ENCODE measurements at regions not wholly inside any gene's neighbourhood (a gene's known extent, or its start where the extent isn't known, plus 50 kb on each side); places are given as distances from the start of the nearest gene placed in this dataset.
"Not testable (repeated sequence)": the region's sequence is repeated elsewhere in the genome, so short reads cannot be mapped to it uniquely, and the experiment has no call there.

DNA sequence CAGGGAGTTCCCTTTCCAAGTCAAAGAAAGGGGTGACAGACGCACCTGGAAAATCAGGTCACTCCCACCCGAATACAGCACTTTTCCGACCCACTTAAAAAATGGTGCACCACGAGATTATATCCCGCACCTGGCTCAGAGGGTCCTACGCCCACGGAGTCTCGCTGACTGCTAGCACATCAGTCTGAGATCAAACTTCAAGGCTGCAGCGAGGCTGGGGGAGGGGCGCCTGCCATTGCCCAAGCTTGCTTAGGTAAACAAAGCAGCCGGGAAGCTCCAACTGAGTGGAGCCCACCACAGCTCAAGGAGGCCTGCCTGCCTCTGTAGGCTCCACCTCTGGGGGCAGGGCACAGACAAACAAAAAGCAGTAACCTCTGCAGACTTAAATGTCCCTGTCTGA, 277.8 kb upstream of the ARHGAP42 start:
- DNase-seq = peak; percentile 2
- not testable (repeated sequence) for H3K4me1 Mint-ChIP-seq; H3K27ac Mint-ChIP-seq; H3K4me3 Mint-ChIP-seq; H3K27me3 Mint-ChIP-seq (ENCODE audit: low read depth, poor library complexity)
- Mint-ChIP-seq H3K9me3 (peaks cover 55% of the 10 kb centered on the region), H3K36me3 (ENCODE audit: low read depth) (peaks cover 11% of the 10 kb centered on the region)

DNA sequence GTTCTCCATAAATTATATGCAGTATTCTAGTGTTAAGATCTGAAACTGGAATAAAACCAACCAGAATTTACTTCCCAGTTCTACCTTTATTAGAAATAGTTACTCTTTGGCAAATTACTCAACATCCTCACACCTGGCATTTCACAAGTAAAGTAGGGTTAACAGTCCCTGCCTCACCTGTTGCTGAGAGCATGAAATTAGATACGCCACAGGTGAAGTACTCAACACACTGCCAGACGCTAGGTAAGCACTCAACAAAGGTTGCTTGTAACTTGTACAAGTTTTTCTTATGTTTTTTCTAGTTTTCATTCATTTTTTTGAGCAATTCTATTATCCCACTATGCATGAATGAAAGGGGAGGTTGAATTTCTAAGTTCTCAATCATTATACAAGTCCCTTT, 267.6 kb upstream of the ARHGAP42 start:
- H3K4me3 Mint-ChIP-seq = no peak overlapping the region
- no peak overlapping the region for H3K27ac Mint-ChIP-seq
- DNase-seq = no peak
- TF ChIP-seq, protein P1, sequence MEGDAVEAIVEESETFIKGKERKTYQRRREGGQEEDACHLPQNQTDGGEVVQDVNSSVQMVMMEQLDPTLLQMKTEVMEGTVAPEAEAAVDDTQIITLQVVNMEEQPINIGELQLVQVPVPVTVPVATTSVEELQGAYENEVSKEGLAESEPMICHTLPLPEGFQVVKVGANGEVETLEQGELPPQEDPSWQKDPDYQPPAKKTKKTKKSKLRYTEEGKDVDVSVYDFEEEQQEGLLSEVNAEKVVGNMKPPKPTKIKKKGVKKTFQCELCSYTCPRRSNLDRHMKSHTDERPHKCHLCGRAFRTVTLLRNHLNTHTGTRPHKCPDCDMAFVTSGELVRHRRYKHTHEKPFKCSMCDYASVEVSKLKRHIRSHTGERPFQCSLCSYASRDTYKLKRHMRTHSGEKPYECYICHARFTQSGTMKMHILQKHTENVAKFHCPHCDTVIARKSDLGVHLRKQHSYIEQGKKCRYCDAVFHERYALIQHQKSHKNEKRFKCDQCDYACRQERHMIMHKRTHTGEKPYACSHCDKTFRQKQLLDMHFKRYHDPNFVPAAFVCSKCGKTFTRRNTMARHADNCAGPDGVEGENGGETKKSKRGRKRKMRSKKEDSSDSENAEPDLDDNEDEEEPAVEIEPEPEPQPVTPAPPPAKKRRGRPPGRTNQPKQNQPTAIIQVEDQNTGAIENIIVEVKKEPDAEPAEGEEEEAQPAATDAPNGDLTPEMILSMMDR (IDR thresholded peaks at IDR 0.05) = no peak
- no peaks in the 10 kb centered on the region for H3K4me1 Mint-ChIP-seq
- peaks cover 31% of the 10 kb centered on the region for H3K9me3 Mint-ChIP-seq
- H3K27me3 Mint-ChIP-seq (ENCODE audit: low read depth, poor library complexity) = no peaks in the 10 kb centered on the region
- H3K36me3 Mint-ChIP-seq (ENCODE audit: low read depth) = no peaks in the 10 kb centered on the region

DNA sequence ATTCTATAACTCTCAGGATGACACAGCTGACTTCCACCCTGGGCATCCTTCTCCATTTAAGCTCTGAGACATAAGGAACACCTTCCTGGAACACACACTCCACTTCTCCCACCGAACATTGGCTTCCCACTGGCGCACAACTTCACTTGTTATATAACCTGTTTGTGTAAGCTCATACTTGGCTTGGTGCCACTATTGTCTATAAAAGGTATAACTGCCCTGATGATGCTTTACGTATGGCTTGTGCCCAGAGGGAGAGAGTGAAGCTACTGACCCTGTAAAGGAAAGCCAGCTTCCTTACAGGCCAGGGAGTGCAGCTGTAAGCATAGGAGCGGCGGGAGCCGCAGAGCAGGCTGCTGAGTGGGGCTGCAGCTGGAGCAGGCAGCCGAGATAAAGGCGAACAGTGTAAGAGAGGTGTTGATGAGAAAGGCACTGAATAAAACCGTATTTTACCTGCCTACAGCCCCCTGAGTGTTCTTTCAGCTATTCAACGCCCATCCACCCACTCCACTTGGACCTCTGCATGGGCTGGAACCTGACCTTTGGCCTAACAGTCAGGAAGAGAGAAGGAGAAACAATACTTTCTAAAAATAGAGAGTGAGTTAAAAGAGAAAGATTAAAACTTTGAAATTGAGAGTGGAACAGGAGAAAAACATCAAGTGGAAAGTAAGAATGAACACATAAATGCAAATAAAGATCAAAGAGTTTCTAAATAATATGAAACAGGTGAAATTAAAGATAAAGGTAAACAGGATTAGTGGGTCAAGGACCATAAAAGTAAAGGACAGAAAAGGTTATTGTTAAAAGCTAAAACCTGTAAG, 252.1 kb upstream of the ARHGAP42 start:
- H3K4me1 Mint-ChIP-seq = peaks cover 8% of the 10 kb centered on the region
- no peak overlapping the region for H3K4me3 Mint-ChIP-seq
- H3K36me3 Mint-ChIP-seq (ENCODE audit: low read depth) = no peaks in the 10 kb centered on the region
- H3K9me3 Mint-ChIP-seq = no peaks in the 10 kb centered on the region
- TF ChIP-seq, protein P1 (IDR thresholded peaks at IDR 0.05) = no peak
- H3K27me3 Mint-ChIP-seq (ENCODE audit: low read depth, poor library complexity) = no peaks in the 10 kb centered on the region
- DNase-seq = peak; percentile 3
- no peak overlapping the region for H3K27ac Mint-ChIP-seq

DNA sequence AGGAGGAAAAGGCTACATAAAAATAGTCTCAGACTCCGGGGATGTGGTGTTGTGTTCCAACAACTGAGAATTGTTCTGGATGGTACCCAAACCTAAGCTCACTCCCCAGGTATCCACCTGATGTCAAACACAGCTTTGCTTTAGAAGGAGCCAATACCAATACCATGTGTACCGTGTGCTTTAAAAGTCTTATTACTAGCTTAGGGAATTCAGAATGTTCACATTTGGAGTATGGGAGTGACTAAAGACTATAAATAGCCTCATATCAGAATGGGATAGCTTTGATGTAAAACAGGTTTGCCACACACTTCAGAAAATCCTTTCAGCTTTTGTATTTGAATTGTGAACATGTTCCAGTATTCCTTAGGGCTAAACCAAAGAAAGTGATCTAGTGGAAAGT, 248.7 kb upstream of the ARHGAP42 start:
- TF ChIP-seq, protein P1 (IDR thresholded peaks at IDR 0.05) = no peak
- H3K27me3 Mint-ChIP-seq (ENCODE audit: low read depth, poor library complexity) = no peaks in the 10 kb centered on the region
- no peak for DNase-seq
- no peaks in the 10 kb centered on the region for H3K36me3 Mint-ChIP-seq (ENCODE audit: low read depth)
- H3K9me3 Mint-ChIP-seq = peaks cover 4% of the 10 kb centered on the region
- H3K4me1 Mint-ChIP-seq = peaks cover 8% of the 10 kb centered on the region
- H3K27ac Mint-ChIP-seq = no peak overlapping the region
- no peak overlapping the region for H3K4me3 Mint-ChIP-seq

DNA sequence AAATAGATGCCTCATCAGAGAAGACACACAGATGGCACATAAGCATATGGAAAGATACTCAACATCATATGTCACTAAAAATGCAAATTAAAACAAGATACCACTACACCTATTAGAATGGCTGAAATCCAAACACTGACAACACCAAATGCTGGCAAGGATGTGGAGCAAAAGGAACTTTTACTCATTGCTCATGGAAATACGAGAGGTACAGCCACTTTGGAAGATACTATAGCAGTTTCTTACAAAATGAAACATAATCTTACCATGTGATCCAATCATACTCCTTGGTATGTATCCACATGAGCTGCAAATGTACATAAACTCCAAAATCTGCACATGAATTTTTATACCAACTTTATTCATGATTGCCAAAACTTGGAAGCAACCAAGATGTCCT, 246.0 kb upstream of the ARHGAP42 start:
- TF ChIP-seq, protein P1 (IDR thresholded peaks at IDR 0.05) = no peak
- Mint-ChIP-seq H3K4me1 (no peaks in the 10 kb centered on the region), H3K27ac (no peak overlapping the region), H3K36me3 (ENCODE audit: low read depth) (no peaks in the 10 kb centered on the region), H3K27me3 (ENCODE audit: low read depth, poor library complexity) (no peaks in the 10 kb centered on the region), H3K4me3 (no peak overlapping the region), H3K9me3 (peaks cover 4% of the 10 kb centered on the region)
- no peak for DNase-seq

DNA sequence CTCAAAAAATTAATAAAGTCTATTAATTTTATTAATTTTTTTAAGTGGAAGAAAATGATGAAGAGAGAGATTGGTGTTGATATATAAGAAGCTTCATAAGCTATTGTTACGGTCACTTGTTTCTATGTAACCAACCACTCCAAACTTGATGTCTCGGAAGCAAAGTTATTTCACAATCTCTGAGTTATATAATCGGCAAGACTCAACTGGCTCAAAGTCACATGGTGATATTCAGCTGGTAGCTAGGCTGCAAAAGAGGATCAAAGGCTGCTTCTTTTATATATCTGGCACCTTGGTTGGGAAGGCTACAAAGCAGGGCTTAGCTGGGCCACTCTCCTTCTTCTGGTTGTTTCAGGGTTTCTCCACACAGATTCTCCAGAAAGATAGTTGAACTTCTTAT, 245.1 kb upstream of the ARHGAP42 start:
- peaks cover 4% of the 10 kb centered on the region for H3K9me3 Mint-ChIP-seq
- H3K4me1 Mint-ChIP-seq = no peaks in the 10 kb centered on the region
- TF ChIP-seq, protein P1 (IDR thresholded peaks at IDR 0.05) = no peak
- no peaks in the 10 kb centered on the region for H3K27me3 Mint-ChIP-seq (ENCODE audit: low read depth, poor library complexity)
- no peak overlapping the region for H3K4me3 Mint-ChIP-seq
- H3K36me3 Mint-ChIP-seq (ENCODE audit: low read depth) = no peaks in the 10 kb centered on the region
- H3K27ac Mint-ChIP-seq = no peak overlapping the region
- DNase-seq = no peak
